ENCODE measurements at regions not wholly inside any gene's neighbourhood (a gene's known extent, or its start where the extent isn't known, plus 50 kb on each side); places are given as distances from the start of the nearest gene placed in this dataset.

DNA sequence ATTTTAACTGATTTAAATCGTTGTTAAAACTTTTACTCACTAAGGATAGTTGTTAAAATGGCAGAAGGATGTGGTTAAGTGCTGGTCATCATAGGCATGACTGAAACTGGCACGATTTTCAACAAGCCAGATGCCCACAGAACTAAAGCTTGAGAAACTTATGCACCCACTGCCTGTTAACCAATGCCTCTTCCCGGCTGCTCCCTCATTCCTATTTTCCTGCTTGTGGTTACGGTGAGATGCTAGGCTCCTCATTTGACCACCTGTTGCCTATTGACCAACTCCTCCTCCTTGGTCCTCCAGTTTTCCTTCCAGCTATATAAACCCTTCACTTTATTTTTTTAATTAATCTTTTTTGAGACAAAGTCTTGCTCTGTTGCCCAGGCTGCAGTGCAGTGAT, 238.7 kb downstream of the TFCP2L1 start:
- TF ChIP-seq GATA2 (IDR thresholded peaks at IDR 0.05; ENCODE audit: low read depth, low read length) = no peak
- TF ChIP-seq GATA3 (IDR thresholded peaks at IDR 0.05; ENCODE audit: low read depth, low read length) = no peak

All from SH-SY5Y (cell line).